ENCODE measurements at regions not wholly inside any gene's neighbourhood (a gene's known extent, or its start where the extent isn't known, plus 50 kb on each side); places are given as distances from the start of the nearest gene placed in this dataset.

DNA sequence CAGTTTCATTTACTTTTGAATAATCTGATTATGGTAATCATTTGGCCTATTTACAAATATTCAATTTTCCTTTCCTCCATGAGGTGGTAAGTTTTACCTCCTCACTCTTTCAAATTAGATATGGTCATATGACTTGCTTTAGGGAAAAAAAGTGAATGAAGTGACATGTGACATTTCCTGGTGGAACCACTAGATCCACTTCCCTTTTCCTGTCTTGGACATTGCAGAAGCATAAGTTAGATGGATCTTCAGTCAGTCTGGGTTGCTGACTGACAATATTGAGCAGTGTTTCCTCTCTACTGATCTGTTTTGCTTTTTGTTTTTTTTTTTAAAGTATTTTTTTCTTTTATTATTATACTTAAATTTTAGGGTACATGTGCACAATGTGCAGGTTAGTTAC lies 481.1 kb upstream of the PTBP2 start:
- Mint-ChIP-seq H3K4me3 (ENCODE audit: unreplicated experiment) (no peak overlapping the region), H3K27ac (ENCODE audit: unreplicated experiment) (no peak overlapping the region), H3K27me3 (ENCODE audit: low read depth, unreplicated experiment) (no peaks in the 10 kb centered on the region), H3K9me3 (ENCODE audit: unreplicated experiment) (no peaks in the 10 kb centered on the region), H3K4me1 (ENCODE audit: low read depth, unreplicated experiment) (no peaks in the 10 kb centered on the region), H3K36me3 (ENCODE audit: low read depth, unreplicated experiment) (no peaks in the 10 kb centered on the region)
- H4K20me1 ChIP-seq (ENCODE audit: insufficient read depth, low read length): no peaks in the 10 kb centered on the region
- TF ChIP-seq EZH2 (IDR thresholded peaks at IDR 0.05; ENCODE audit: insufficient read depth, low read length): no peak
- TF ChIP-seq, protein P1, sequence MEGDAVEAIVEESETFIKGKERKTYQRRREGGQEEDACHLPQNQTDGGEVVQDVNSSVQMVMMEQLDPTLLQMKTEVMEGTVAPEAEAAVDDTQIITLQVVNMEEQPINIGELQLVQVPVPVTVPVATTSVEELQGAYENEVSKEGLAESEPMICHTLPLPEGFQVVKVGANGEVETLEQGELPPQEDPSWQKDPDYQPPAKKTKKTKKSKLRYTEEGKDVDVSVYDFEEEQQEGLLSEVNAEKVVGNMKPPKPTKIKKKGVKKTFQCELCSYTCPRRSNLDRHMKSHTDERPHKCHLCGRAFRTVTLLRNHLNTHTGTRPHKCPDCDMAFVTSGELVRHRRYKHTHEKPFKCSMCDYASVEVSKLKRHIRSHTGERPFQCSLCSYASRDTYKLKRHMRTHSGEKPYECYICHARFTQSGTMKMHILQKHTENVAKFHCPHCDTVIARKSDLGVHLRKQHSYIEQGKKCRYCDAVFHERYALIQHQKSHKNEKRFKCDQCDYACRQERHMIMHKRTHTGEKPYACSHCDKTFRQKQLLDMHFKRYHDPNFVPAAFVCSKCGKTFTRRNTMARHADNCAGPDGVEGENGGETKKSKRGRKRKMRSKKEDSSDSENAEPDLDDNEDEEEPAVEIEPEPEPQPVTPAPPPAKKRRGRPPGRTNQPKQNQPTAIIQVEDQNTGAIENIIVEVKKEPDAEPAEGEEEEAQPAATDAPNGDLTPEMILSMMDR (IDR thresholded peaks at IDR 0.05; ENCODE audit: insufficient read depth, low read depth, low read length): no peak
- H3K4me3 ChIP-seq (ENCODE audit: insufficient read depth, low read depth, low read length): no peak overlapping the region
- FAIRE-seq: no peak
- H3K36me3 ChIP-seq (ENCODE audit: insufficient read depth, low read length): no peaks in the 10 kb centered on the region
- H2AFZ ChIP-seq (ENCODE audit: low read depth, low read length): no peak overlapping the region
- H3K9ac ChIP-seq (ENCODE audit: low read length): no peak overlapping the region
- no peak for DNase-seq (ENCODE audit: low read depth)
- no peak overlapping the region for H3K27ac ChIP-seq (ENCODE audit: low read depth, low read length)
- H3K9me3 ChIP-seq (ENCODE audit: insufficient read depth, low read depth, low read length): no peaks in the 10 kb centered on the region
- H3K4me2 ChIP-seq (ENCODE audit: low read length): no peak overlapping the region
- H3K27me3 ChIP-seq (ENCODE audit: insufficient read depth, low read length): no peaks in the 10 kb centered on the region
- no peaks in the 10 kb centered on the region for H3K4me1 ChIP-seq (ENCODE audit: insufficient read depth, low read length)
- no peaks in the 10 kb centered on the region for H3K79me2 ChIP-seq (ENCODE audit: insufficient read depth, low read length)

DNA sequence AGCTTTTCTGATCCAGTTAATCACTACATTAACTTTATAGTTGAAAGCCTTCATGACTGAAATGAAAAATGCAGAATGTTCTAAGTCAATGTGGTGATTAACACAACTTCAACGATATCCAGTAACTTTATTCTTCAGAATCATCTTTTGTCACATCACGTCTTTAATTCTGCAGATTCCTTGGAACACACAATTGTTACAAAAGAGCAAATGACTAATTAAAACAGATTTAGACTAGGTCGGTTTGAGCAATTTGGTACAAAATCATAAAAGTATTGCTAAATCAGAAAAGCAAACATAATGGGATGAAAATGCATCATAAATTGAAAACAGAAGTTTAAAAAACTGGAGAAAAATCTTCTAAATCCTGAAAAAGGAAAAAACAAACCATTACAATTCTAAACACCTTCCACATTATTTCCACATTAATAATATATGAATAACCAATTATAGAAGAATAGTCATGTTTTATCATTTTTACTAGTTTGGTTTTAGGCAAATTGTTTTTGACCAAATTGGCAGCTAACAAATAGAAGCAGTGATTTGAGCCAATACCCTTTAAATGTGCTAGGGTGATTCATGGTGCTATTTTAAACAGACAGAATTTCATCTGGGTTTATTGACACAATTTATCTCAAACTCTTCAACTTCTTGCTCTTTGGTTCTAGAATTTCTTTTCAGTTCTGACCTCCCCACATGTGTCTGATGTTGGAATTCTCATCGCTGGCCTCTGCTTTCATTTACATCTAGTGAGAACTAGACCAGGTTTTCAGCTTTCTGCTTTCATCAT lies 468.1 kb upstream of the PTBP2 start:
- Histone ChIP-seq H3K4me3 (ENCODE audit: insufficient read depth, low read depth, low read length) (no peak overlapping the region), H3K4me2 (ENCODE audit: low read length) (no peak overlapping the region), H3K9me3 (ENCODE audit: insufficient read depth, low read depth, low read length) (no peaks in the 10 kb centered on the region), H3K4me1 (ENCODE audit: insufficient read depth, low read length) (no peaks in the 10 kb centered on the region), H3K27ac (ENCODE audit: low read depth, low read length) (no peak overlapping the region), H2AFZ (ENCODE audit: low read depth, low read length) (no peak overlapping the region), H3K36me3 (ENCODE audit: insufficient read depth, low read length) (no peaks in the 10 kb centered on the region), H3K27me3 (ENCODE audit: insufficient read depth, low read length) (no peaks in the 10 kb centered on the region), H3K79me2 (ENCODE audit: insufficient read depth, low read length) (no peaks in the 10 kb centered on the region), H4K20me1 (ENCODE audit: insufficient read depth, low read length) (no peaks in the 10 kb centered on the region), H3K9ac (ENCODE audit: low read length) (no peak overlapping the region)
- Mint-ChIP-seq H3K4me3 (ENCODE audit: unreplicated experiment) (no peak overlapping the region), H3K36me3 (ENCODE audit: low read depth, unreplicated experiment) (no peaks in the 10 kb centered on the region), H3K4me1 (ENCODE audit: low read depth, unreplicated experiment) (no peaks in the 10 kb centered on the region), H3K27ac (ENCODE audit: unreplicated experiment) (no peak overlapping the region), H3K27me3 (ENCODE audit: low read depth, unreplicated experiment) (no peaks in the 10 kb centered on the region), H3K9me3 (ENCODE audit: unreplicated experiment) (no peaks in the 10 kb centered on the region)
- no peak for TF ChIP-seq EZH2 (IDR thresholded peaks at IDR 0.05; ENCODE audit: insufficient read depth, low read length)
- TF ChIP-seq, protein P1 (IDR thresholded peaks at IDR 0.05; ENCODE audit: insufficient read depth, low read depth, low read length): no peak
- FAIRE-seq (no peak), DNase-seq (ENCODE audit: low read depth) (no peak)

DNA sequence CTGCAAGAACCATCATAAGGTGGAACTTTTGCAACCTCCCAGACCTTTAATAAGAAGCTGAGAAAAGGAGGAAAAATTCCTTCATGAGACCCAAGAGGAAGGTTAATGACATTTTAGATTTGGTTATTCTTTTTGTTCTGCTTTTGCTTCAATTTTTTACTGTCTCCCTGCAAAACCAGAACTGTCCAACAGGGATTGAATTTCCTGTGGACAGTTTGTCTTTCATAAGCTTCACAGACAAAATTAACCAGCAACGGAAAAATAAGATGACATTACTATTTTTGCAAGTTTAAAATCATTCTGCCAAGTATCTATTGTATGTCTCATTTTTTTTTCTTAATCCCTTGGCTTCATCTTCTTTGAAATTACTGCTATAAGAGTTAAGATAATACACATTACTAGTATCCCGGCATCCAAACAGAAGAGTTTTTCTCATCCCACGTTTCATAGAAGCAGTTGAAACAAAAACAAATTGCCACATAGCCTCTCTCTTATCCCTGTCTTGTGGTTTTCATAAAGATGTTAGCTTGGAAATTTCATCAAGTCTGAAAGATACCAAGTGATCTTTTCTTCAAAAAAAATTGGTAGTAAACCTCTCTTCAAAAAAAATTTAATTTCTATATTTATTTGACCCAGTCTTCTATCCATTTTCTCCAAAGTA lies 465.3 kb upstream of the PTBP2 start:
- Histone ChIP-seq H3K4me1 (ENCODE audit: insufficient read depth, low read length) (no peaks in the 10 kb centered on the region), H3K9ac (ENCODE audit: low read length) (no peak overlapping the region), H3K27me3 (ENCODE audit: insufficient read depth, low read length) (no peaks in the 10 kb centered on the region), H3K36me3 (ENCODE audit: insufficient read depth, low read length) (no peaks in the 10 kb centered on the region), H3K79me2 (ENCODE audit: insufficient read depth, low read length) (no peaks in the 10 kb centered on the region), H2AFZ (ENCODE audit: low read depth, low read length) (no peak overlapping the region), H3K4me2 (ENCODE audit: low read length) (no peak overlapping the region), H3K4me3 (ENCODE audit: insufficient read depth, low read depth, low read length) (no peak overlapping the region), H4K20me1 (ENCODE audit: insufficient read depth, low read length) (no peaks in the 10 kb centered on the region), H3K27ac (ENCODE audit: low read depth, low read length) (no peak overlapping the region), H3K9me3 (ENCODE audit: insufficient read depth, low read depth, low read length) (no peaks in the 10 kb centered on the region)
- TF ChIP-seq, protein P1 (IDR thresholded peaks at IDR 0.05; ENCODE audit: insufficient read depth, low read depth, low read length): no peak
- TF ChIP-seq EZH2 (IDR thresholded peaks at IDR 0.05; ENCODE audit: insufficient read depth, low read length): no peak
- FAIRE-seq (no peak), DNase-seq (ENCODE audit: low read depth) (no peak)
- Mint-ChIP-seq H3K4me1 (ENCODE audit: low read depth, unreplicated experiment) (no peaks in the 10 kb centered on the region), H3K27ac (ENCODE audit: unreplicated experiment) (no peak overlapping the region), H3K4me3 (ENCODE audit: unreplicated experiment) (no peak overlapping the region), H3K36me3 (ENCODE audit: low read depth, unreplicated experiment) (no peaks in the 10 kb centered on the region), H3K9me3 (ENCODE audit: unreplicated experiment) (no peaks in the 10 kb centered on the region), H3K27me3 (ENCODE audit: low read depth, unreplicated experiment) (no peaks in the 10 kb centered on the region)

Data from astrocyte (in vitro differentiated cells and primary cell).